ENCODE measurements at regions not wholly inside any gene's neighbourhood (a gene's known extent, or its start where the extent isn't known, plus 50 kb on each side); places are given as distances from the start of the nearest gene placed in this dataset.

DNA sequence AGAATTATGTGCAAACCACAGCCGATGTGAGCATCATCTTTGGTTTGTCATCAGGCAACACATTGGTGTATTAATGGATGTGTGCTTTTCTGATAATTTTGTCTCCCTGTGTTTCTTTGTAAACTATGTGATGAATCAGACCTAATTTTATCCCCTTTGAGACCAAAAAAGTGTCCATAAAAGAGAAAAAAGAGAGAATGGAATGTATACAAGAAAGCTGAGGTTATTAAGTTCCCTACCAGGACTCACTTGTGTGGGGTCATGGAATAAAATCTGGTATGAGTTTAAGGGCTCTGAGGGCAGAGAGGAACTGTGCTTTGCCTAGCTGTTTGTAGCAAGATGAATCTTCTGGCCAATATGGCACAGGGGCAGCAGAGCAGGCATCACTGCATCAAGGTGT, 239.5 kb upstream of the HAND2 start:
- H3K27ac ChIP-seq (ENCODE audit: low read depth, low read length) = no peak overlapping the region
- H3K36me3 ChIP-seq (ENCODE audit: insufficient read depth, low read length) = no peaks in the 10 kb centered on the region
- Mint-ChIP-seq H3K4me3 (no peak overlapping the region), H3K27ac (no peak overlapping the region), H3K4me1 (no peaks in the 10 kb centered on the region), H3K36me3 (no peaks in the 10 kb centered on the region), H3K9me3 (peaks cover 0 to 8% (median 3%) of the 10 kb centered on the region in 5 donors), H3K27me3 (no peaks in the 10 kb centered on the region)
- no peaks in the 10 kb centered on the region for H3K4me1 ChIP-seq (ENCODE audit: insufficient read depth, low read length)
- H3K27me3 ChIP-seq (ENCODE audit: insufficient read depth, low read length, poor library complexity, severe bottlenecking) = no peaks in the 10 kb centered on the region
- H3K4me3 ChIP-seq (ENCODE audit: low read length) = no peak overlapping the region
- ChIA-PET POLR2A (no interaction called here), CTCF (no interaction called here)
- no peak for DNase-seq
- H3K9me3 ChIP-seq (ENCODE audit: low read length) = no peaks in the 10 kb centered on the region

DNA sequence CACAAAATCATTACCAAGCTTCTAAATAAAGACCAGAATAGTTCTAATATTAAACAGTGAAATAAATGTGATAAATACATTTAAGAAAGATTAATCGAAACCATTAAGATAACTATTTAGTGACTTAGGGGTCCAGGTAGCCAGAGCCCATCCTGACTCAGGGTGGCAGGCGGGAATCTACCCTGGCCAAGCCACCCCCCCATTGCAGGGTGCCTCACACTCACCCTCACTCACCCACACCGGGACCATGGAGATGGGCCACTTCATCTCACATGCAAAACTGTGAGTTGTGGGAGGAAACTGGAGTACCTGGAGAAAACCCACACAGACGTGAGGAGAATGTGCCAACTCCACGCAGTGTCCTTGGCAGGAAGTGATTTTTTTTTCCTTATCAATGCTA, 237.6 kb upstream of the HAND2 start:
- H3K9me3 Mint-ChIP-seq = peaks cover 0 to 5% (median 3%) of the 10 kb centered on the region in 5 donors
- no peak overlapping the region for H3K27ac ChIP-seq (ENCODE audit: low read depth, low read length)
- no peak for DNase-seq
- no peak overlapping the region for H3K4me3 ChIP-seq (ENCODE audit: low read length)
- no peaks in the 10 kb centered on the region for H3K27me3 ChIP-seq (ENCODE audit: insufficient read depth, low read length, poor library complexity, severe bottlenecking)
- ChIA-PET POLR2A (no interaction called here), CTCF (no interaction called here)
- H3K36me3 Mint-ChIP-seq = no peaks in the 10 kb centered on the region
- no peaks in the 10 kb centered on the region for H3K9me3 ChIP-seq (ENCODE audit: low read length)
- H3K27me3 Mint-ChIP-seq = no peaks in the 10 kb centered on the region
- no peaks in the 10 kb centered on the region for H3K4me1 ChIP-seq (ENCODE audit: insufficient read depth, low read length)
- no peak overlapping the region for H3K27ac Mint-ChIP-seq
- no peak overlapping the region for H3K4me3 Mint-ChIP-seq
- no peaks in the 10 kb centered on the region for H3K36me3 ChIP-seq (ENCODE audit: insufficient read depth, low read length)
- no peaks in the 10 kb centered on the region for H3K4me1 Mint-ChIP-seq

DNA sequence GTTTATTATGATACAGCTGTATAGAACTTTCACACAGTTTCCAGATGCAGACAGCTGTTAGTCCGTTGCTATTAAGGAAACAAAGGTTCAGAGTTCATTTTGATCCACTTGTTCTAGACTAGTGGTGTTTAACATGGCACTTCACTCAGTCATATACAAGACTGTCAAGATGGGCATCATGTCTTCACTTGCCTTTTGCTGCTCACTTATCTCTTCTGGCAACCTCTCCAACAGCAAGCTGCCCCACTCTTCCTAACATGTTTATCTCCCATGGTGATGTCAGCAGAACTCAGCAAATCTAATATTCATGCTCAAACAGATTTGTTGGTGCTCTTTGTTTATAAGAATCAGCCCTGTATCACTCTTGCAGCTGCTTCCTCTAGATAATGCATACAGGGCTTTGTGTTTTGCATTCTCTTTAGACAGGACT, 236.2 kb upstream of the HAND2 start:
- H3K4me3 Mint-ChIP-seq = peak overlapping the region in 1 of 7 donors; percentile 1
- no peaks in the 10 kb centered on the region for H3K36me3 Mint-ChIP-seq
- Histone ChIP-seq H3K4me1 (ENCODE audit: insufficient read depth, low read length) (no peaks in the 10 kb centered on the region), H3K4me3 (ENCODE audit: low read length) (no peak overlapping the region), H3K36me3 (ENCODE audit: insufficient read depth, low read length) (no peaks in the 10 kb centered on the region), H3K9me3 (ENCODE audit: low read length) (no peaks in the 10 kb centered on the region), H3K27ac (ENCODE audit: low read depth, low read length) (no peak overlapping the region), H3K27me3 (ENCODE audit: insufficient read depth, low read length, poor library complexity, severe bottlenecking) (no peaks in the 10 kb centered on the region)
- ChIA-PET CTCF (no interaction called here), POLR2A (no interaction called here)
- no peak overlapping the region for H3K27ac Mint-ChIP-seq
- no peak for DNase-seq
- H3K4me1 Mint-ChIP-seq = no peaks in the 10 kb centered on the region
- peaks cover 3 to 6% (median 4%) of the 10 kb centered on the region in 5 donors for H3K9me3 Mint-ChIP-seq
- no peaks in the 10 kb centered on the region for H3K27me3 Mint-ChIP-seq

DNA sequence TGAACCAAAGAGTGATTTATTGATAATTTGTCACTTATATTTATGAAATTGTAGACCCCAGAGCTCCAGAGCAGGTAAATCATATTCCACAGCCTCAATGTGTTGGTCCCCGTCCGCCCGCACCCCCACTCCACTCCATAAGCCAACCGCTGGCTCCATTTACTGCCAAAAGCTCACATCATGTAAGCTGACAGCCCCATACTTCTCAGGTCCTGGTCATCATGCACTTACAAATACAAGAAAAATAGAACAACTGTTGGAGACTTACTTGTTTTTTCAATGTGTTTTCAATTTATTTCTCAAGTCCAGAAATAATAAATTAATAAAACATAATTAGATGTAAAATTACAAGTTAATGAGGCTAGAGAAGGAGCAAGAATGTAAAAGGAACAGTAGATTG, 235.7 kb upstream of the HAND2 start:
- CTCF ChIA-PET = no interaction called here
- no peak for DNase-seq

DNA sequence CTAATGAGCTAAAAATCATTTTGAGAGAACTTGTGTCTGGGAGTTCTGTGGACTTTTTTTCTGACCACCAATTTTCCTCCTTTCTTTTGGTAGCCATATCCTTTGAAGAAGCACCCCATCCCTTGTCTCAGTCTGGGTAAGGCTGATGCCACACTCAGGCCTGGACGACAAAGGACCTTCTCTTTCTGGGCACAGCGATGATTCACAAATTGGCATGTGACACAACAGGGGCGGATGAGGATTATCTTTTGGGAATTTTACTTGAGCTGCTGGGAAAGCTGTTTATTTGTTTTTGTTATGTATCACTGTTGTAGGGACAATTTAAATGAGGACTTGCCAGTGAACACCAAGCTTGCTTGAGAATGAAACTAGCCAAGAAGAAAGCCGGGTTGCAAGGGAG, 233.4 kb upstream of the HAND2 start:
- H3K27ac Mint-ChIP-seq = no peak overlapping the region
- H3K4me1 Mint-ChIP-seq = no peaks in the 10 kb centered on the region
- no peak overlapping the region for H3K4me3 ChIP-seq (ENCODE audit: low read length)
- H3K27me3 ChIP-seq (ENCODE audit: insufficient read depth, low read length, poor library complexity, severe bottlenecking) = no peaks in the 10 kb centered on the region
- H3K9me3 Mint-ChIP-seq = peaks cover 0 to 3% (median 2%) of the 10 kb centered on the region in 5 donors
- ChIA-PET POLR2A (no interaction called here), CTCF (no interaction called here)
- H3K27ac ChIP-seq (ENCODE audit: low read depth, low read length) = no peak overlapping the region
- no peaks in the 10 kb centered on the region for H3K9me3 ChIP-seq (ENCODE audit: low read length)
- no peaks in the 10 kb centered on the region for H3K27me3 Mint-ChIP-seq
- H3K4me3 Mint-ChIP-seq = no peak overlapping the region
- DNase-seq = no peak
- no peaks in the 10 kb centered on the region for H3K4me1 ChIP-seq (ENCODE audit: insufficient read depth, low read length)
- H3K36me3 ChIP-seq (ENCODE audit: insufficient read depth, low read length) = no peaks in the 10 kb centered on the region
- no peaks in the 10 kb centered on the region for H3K36me3 Mint-ChIP-seq

More for the DNA sequence above, 235.7 kb upstream of the HAND2 start:
- Histone ChIP-seq H3K9me3 (ENCODE audit: low read length) (no peaks in the 10 kb centered on the region), H3K4me3 (ENCODE audit: low read length) (no peak overlapping the region), H3K27me3 (ENCODE audit: insufficient read depth, low read length, poor library complexity, severe bottlenecking) (no peaks in the 10 kb centered on the region), H3K36me3 (ENCODE audit: insufficient read depth, low read length) (no peaks in the 10 kb centered on the region), H3K4me1 (ENCODE audit: insufficient read depth, low read length) (no peaks in the 10 kb centered on the region), H3K27ac (ENCODE audit: low read depth, low read length) (no peak overlapping the region)
- POLR2A ChIA-PET = no interaction called here
- H3K36me3 Mint-ChIP-seq = no peaks in the 10 kb centered on the region
- H3K9me3 Mint-ChIP-seq = peaks cover 2 to 5% (median 3%) of the 10 kb centered on the region in 5 donors
- no peak overlapping the region for H3K27ac Mint-ChIP-seq
- no peak overlapping the region for H3K4me3 Mint-ChIP-seq
- no peaks in the 10 kb centered on the region for H3K27me3 Mint-ChIP-seq
- no peaks in the 10 kb centered on the region for H3K4me1 Mint-ChIP-seq

DNA sequence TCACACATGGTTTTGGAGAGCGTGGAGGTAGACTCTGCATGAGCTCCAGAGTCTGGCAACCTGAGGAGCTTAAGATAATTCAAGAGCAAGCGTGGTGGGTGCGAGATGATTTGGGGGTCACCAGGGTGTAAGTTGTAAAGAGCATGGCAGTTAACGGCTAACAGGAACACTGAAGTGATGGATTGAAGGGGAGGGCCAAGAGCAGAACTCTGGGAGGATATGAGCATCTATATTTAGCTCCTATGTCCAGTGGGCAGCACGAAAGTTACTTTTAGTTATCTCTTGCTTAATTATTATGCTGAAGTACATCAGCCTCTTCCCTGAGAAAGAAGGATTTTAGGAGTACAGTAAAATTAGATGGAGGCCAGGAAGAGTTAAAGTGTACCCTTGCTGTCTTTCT, 231.9 kb upstream of the HAND2 start:
- Mint-ChIP-seq H3K4me3 (no peak overlapping the region), H3K27me3 (no peaks in the 10 kb centered on the region), H3K27ac (no peak overlapping the region), H3K9me3 (peaks cover 0 to 3% (median 2%) of the 10 kb centered on the region in 5 donors), H3K4me1 (no peaks in the 10 kb centered on the region), H3K36me3 (no peaks in the 10 kb centered on the region)
- ChIA-PET CTCF (no interaction called here), POLR2A (no interaction called here)
- Histone ChIP-seq H3K36me3 (ENCODE audit: insufficient read depth, low read length) (no peaks in the 10 kb centered on the region), H3K9me3 (ENCODE audit: low read length) (no peaks in the 10 kb centered on the region), H3K27me3 (ENCODE audit: insufficient read depth, low read length, poor library complexity, severe bottlenecking) (no peaks in the 10 kb centered on the region), H3K4me1 (ENCODE audit: insufficient read depth, low read length) (no peaks in the 10 kb centered on the region), H3K4me3 (ENCODE audit: low read length) (no peak overlapping the region), H3K27ac (ENCODE audit: low read depth, low read length) (no peak overlapping the region)
- no peak for DNase-seq

DNA sequence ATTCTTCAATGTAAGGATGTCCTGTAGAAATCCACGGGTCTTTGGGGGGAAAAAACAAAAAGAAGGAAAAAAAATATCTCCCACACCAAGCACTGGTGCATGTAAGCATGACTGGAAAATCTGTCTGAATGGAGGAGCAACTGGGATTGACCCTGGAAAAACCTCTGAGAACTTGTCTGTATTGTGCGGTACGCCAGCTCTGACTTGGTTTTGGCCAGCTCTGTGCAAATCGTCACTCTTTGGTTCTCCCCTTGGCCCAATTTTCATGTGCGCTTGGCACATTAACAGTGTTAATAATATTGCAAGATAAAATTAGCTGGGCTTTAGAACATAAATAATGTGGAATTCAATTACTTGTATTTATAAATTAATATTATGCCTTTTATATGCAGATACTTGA, 231.2 kb upstream of the HAND2 start:
- Histone ChIP-seq H3K36me3 (ENCODE audit: insufficient read depth, low read length) (no peaks in the 10 kb centered on the region), H3K4me1 (ENCODE audit: insufficient read depth, low read length) (no peaks in the 10 kb centered on the region), H3K9me3 (ENCODE audit: low read length) (no peaks in the 10 kb centered on the region), H3K4me3 (ENCODE audit: low read length) (no peak overlapping the region), H3K27me3 (ENCODE audit: insufficient read depth, low read length, poor library complexity, severe bottlenecking) (no peaks in the 10 kb centered on the region), H3K27ac (ENCODE audit: low read depth, low read length) (no peak overlapping the region)
- no peak for DNase-seq
- H3K4me3 Mint-ChIP-seq = no peak overlapping the region
- peaks cover 0 to 3% (median 2%) of the 10 kb centered on the region in 5 donors for H3K9me3 Mint-ChIP-seq
- CTCF ChIA-PET = no interaction called here
- no peaks in the 10 kb centered on the region for H3K36me3 Mint-ChIP-seq
- no peak overlapping the region for H3K27ac Mint-ChIP-seq
- no peaks in the 10 kb centered on the region for H3K27me3 Mint-ChIP-seq
- POLR2A ChIA-PET = no interaction called here
- H3K4me1 Mint-ChIP-seq = no peaks in the 10 kb centered on the region

DNA sequence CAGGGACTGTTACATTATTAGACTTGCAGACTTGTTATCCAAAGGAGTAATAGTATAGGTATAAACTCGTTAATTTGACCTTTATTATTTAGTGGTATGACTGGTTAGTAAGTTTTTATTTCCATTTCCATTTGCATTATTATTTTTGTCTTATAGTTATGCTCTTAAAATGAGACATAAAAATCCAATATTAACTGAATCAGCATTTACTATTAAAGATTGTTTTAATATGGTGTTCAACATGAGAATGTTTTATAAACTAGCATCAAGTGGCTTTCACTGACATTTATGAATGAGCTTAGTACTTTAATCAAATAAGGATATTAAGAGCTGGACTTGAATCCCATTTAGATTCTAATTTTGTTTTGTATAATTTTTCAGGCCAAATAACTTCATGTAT, 228.1 kb upstream of the HAND2 start:
- Mint-ChIP-seq H3K36me3 (no peaks in the 10 kb centered on the region), H3K27me3 (no peaks in the 10 kb centered on the region), H3K4me1 (no peaks in the 10 kb centered on the region), H3K27ac (no peak overlapping the region), H3K4me3 (no peak overlapping the region), H3K9me3 (peaks cover 0 to 3% (median 2%) of the 10 kb centered on the region in 5 donors)
- POLR2A ChIA-PET = no interaction called here
- CTCF ChIA-PET = no interaction called here
- H3K4me3 ChIP-seq (ENCODE audit: low read length) = no peak overlapping the region
- H3K27ac ChIP-seq (ENCODE audit: low read depth, low read length) = no peak overlapping the region
- no peaks in the 10 kb centered on the region for H3K27me3 ChIP-seq (ENCODE audit: insufficient read depth, low read length, poor library complexity, severe bottlenecking)
- H3K36me3 ChIP-seq (ENCODE audit: insufficient read depth, low read length) = no peaks in the 10 kb centered on the region
- H3K9me3 ChIP-seq (ENCODE audit: low read length) = no peaks in the 10 kb centered on the region
- DNase-seq = no peak
- H3K4me1 ChIP-seq (ENCODE audit: insufficient read depth, low read length) = no peaks in the 10 kb centered on the region

DNA sequence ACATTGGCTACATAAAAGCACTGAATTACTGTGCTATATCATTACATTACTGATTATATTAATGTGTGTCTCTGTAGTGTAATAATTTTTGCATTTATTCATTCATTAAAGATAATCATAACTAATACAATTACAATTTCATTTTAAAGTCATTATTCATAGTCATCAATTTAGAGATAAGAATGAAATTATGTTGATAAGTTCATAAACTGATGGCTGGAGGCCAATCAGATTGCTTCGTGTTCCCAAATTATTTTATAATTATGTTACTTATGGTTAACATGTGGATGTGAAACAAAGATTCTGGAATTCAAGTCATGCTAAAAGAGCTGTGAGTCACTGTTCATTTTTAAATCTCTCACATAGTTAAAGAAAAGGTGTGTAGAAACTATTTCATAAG, 223.4 kb upstream of the HAND2 start:
- Histone ChIP-seq H3K4me3 (ENCODE audit: low read length) (no peak overlapping the region), H3K36me3 (ENCODE audit: insufficient read depth, low read length) (no peaks in the 10 kb centered on the region), H3K27me3 (ENCODE audit: insufficient read depth, low read length, poor library complexity, severe bottlenecking) (no peaks in the 10 kb centered on the region), H3K27ac (ENCODE audit: low read depth, low read length) (no peak overlapping the region), H3K9me3 (ENCODE audit: low read length) (no peaks in the 10 kb centered on the region), H3K4me1 (ENCODE audit: insufficient read depth, low read length) (no peaks in the 10 kb centered on the region)
- Mint-ChIP-seq H3K27me3 (no peaks in the 10 kb centered on the region), H3K4me1 (no peaks in the 10 kb centered on the region), H3K4me3 (no peak overlapping the region), H3K27ac (no peak overlapping the region), H3K9me3 (no peaks in the 10 kb centered on the region), H3K36me3 (no peaks in the 10 kb centered on the region)
- POLR2A ChIA-PET = no interaction called here
- CTCF ChIA-PET = no interaction called here
- no peak for DNase-seq
